ENCODE measurements at regions not wholly inside any gene's neighbourhood (a gene's known extent, or its start where the extent isn't known, plus 50 kb on each side); places are given as distances from the start of the nearest gene placed in this dataset.

GRCh38 chr15:88749699-88750098, 53.5 kb upstream of the ACAN start:
- H3K36me3 ChIP-seq = no peaks in the 10 kb centered on the region
- H3K4me3 ChIP-seq = no peak overlapping the region
- no peak for DNase-seq
- H3K27ac ChIP-seq = no peak overlapping the region
- 0 out of 2 replicates have a peak, but pooled peaks cover 2% of the 10 kb centered on the region for H3K9me3 ChIP-seq (replicated peaks)
- H3K27me3 ChIP-seq = no peaks in the 10 kb centered on the region
- no peaks in the 10 kb centered on the region for H3K4me1 ChIP-seq

GRCh38 chr15:88752501-88752900, 50.7 kb upstream of the ACAN start:
- Histone ChIP-seq H3K27ac (no peak overlapping the region), H3K36me3 (no peaks in the 10 kb centered on the region)
- no peak for DNase-seq

GRCh38 chr15:88752951-88753350, 50.3 kb upstream of the ACAN start:
- 0 out of 2 replicates have a peak, but pooled peaks cover 2% of the 10 kb centered on the region for H3K9me3 ChIP-seq (replicated peaks)
- no peak overlapping the region for H3K27ac ChIP-seq
- no peaks in the 10 kb centered on the region for H3K4me1 ChIP-seq
- no peaks in the 10 kb centered on the region for H3K36me3 ChIP-seq
- H3K4me3 ChIP-seq = no peak overlapping the region
- H3K27me3 ChIP-seq = no peaks in the 10 kb centered on the region
- peak; percentile 10 to 47 for DNase-seq

More at GRCh38 chr15:88752501-88752900, 50.7 kb upstream of the ACAN start:
- 0 out of 2 replicates have a peak, but pooled peaks cover 2% of the 10 kb centered on the region for H3K9me3 ChIP-seq (replicated peaks)
- no peaks in the 10 kb centered on the region for H3K4me1 ChIP-seq
- H3K4me3 ChIP-seq = no peak overlapping the region
- H3K27me3 ChIP-seq = no peaks in the 10 kb centered on the region

Data from SJCRH30 (cell line).